ENCODE measurements at regions not wholly inside any gene's neighbourhood (a gene's known extent, or its start where the extent isn't known, plus 50 kb on each side); places are given as distances from the start of the nearest gene placed in this dataset.

GRCh38 chr9:78745331-78745730, 448.4 kb downstream of the PSAT1 start:
- DNase-seq = no peak

- DNase-seq = no peak
Measured at GRCh38 chr9:78746010-78746409, 449.1 kb downstream of the PSAT1 start.

GRCh38 chr9:78753039-78753438, 456.1 kb downstream of the PSAT1 start:
- DNase-seq = no peak

GRCh38 chr9:78756813-78757510, 460.0 kb downstream of the PSAT1 start:
- DNase-seq = no peak

- DNase-seq = no peak
Measured at GRCh38 chr9:78763424-78763823, 466.5 kb downstream of the PSAT1 start.

GRCh38 chr9:78765861-78766260, 468.9 kb downstream of the PSAT1 start:
- DNase-seq = no peak

- no peak for DNase-seq
Measured at GRCh38 chr9:78767490-78767889, 470.6 kb downstream of the PSAT1 start.

- no peak for DNase-seq
Measured at GRCh38 chr9:78769690-78770089, 472.8 kb downstream of the PSAT1 start.

DNA sequence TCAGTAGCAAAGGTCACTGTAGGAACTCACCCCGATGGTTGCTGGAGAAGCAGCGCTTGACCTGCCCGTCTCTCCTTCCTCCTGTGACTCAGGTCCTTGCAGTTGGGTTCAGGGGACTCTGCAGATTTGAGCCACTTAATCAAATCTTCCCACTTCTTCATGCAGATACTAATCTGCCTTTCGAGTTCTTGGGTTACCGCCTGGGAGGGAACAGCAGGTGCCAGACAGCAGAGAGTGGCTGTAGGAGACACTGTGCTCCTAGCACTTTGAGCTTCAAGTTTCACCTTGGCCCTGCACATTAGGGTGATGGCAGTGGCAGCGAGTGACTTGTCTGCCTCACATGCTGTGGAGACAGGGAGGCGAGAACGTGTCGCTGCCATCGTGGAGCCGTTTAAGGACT, 478.3 kb downstream of the PSAT1 start:
- DNase-seq = no peak

DNA sequence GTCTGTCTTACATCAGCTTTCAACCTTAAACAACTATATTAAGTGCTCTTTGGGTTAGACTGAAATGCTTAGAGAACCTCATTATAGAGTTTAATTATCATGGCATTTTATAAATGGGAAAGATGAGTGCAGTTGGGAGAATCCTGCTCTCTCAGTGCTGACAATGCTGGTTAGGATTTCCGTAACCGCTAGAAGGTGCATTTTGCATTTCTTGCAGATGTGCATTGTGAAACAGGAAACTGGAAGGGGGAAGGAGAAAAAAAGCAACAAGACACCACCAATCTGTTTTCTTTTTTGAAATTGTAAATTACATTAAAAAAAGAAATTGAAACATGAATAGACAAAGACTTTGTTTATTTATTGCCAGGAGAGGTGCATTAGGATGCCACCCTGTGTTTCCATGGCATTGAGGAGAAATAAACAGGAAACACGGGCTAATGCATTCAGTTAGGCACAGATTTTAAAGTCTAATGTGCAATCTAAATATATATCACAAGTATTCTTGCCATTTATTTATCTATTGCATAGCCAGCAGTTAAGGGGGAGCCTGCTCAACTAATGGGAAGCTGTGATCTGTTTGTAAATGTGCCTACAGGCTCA, 478.9 kb downstream of the PSAT1 start:
- no peak for DNase-seq

DNA sequence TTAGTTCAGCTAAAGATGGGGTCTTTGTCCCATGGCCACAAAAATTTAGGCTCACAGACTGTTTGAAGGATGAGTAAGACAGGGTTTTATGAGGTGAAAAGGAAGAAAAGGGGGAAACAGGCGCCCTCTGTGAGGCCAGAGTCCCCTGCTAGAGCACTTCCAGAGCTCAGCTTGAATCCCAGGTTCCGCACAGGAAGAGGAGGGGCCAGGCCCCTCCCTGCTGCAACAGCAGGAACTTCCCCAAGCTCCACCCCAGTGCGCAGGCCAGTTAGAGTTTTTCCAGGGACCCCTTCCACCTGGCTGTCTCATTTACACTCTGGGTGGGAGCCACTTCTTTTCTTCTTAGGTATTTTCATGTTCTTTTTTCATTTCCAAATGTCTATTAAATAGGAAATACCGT, 480.8 kb downstream of the PSAT1 start:
- DNase-seq = no peak

DNA sequence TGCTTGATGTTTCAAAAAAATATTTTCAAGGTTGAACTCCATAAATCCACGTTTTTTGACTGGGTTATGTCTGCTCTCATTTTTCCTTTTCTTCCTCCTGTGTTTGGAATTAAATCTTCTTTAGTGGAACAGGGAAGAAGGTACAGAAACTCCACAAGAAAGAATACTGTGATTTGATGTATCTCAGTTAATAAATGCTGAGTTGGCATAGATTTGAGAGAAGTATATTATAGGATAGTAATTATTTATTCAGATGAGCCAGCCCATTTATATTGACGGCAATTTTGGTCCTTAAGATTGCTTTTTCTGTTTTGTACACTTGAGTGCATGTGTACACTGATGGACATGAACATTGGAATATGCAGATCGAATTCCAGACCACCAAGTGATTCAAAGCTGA, 481.4 kb downstream of the PSAT1 start:
- DNase-seq = no peak

- DNase-seq = no peak
Measured at GRCh38 chr9:78778861-78779374, 482.0 kb downstream of the PSAT1 start.

GRCh38 chr9:78781681-78782080, 484.8 kb downstream of the PSAT1 start:
- DNase-seq = no peak

GRCh38 chr9:78782234-78782633, 485.3 kb downstream of the PSAT1 start:
- no peak for DNase-seq

DNA sequence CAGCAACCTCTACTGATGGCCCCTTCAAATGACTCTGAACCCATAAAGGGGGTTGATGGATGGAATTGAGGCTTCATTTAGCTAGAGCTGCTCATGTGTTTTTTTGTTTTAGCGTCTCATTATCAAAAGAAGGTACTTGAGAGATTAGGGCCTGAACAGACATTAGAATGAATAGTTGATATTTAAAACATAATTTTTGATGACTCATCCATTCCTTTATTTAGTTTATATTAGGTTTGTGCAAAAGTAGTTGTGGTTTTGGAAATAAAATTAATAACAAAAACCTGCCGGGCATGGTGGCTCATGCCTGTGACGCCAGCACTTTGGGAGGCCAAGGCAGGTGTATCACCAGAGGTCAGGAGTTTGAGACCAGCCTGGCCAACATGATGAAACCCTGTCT, 485.9 kb downstream of the PSAT1 start:
- no peak for DNase-seq

GRCh38 chr9:78783743-78784142, 486.8 kb downstream of the PSAT1 start:
- no peak for DNase-seq

DNA sequence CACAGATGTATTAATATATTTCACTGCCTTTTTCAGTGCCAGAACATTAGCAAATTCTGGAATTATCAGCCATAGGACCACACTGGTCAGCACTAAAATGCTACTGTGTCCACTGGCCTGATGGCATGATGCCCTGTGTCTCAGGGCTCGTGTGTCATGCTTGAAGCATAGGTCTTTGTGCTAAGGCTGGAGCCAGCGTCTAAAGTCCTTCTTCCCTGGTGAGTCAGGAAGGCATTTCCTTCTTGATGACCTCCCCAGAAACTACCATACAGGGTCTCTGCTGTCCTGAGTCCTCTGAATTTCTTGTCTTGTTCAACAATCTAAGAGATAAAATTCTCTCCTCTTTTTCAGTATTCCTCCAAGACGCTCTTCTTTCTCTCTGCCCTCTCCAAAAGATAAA, 489.9 kb downstream of the PSAT1 start:
- DNase-seq = no peak

- no peak for DNase-seq
Measured at GRCh38 chr9:78788101-78788500, 491.2 kb downstream of the PSAT1 start.

DNA sequence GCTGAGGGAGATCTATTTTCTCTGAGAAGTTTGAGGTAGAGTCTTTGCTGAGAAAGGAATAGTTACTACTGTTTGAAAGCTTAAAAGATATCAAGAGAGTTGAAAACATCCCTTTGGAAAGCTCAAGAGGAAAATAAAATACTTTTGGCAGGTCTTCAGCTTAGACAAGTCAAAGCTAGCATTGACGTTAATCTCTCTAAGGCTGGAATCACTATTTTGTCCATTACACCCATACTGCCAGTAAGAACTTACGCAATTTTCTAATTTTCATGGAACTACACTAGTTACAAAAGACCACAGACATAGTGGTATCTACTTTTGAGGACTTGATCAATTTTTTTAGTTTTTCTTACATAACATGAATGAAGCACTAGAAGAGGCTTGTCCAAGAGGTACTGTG, 494.9 kb downstream of the PSAT1 start:
- DNase-seq = no peak

GRCh38 chr9:78792745-78793144, 495.8 kb downstream of the PSAT1 start:
- DNase-seq = no peak

GRCh38 chr9:78805771-78806170, 508.8 kb downstream of the PSAT1 start:
- DNase-seq = no peak

DNA sequence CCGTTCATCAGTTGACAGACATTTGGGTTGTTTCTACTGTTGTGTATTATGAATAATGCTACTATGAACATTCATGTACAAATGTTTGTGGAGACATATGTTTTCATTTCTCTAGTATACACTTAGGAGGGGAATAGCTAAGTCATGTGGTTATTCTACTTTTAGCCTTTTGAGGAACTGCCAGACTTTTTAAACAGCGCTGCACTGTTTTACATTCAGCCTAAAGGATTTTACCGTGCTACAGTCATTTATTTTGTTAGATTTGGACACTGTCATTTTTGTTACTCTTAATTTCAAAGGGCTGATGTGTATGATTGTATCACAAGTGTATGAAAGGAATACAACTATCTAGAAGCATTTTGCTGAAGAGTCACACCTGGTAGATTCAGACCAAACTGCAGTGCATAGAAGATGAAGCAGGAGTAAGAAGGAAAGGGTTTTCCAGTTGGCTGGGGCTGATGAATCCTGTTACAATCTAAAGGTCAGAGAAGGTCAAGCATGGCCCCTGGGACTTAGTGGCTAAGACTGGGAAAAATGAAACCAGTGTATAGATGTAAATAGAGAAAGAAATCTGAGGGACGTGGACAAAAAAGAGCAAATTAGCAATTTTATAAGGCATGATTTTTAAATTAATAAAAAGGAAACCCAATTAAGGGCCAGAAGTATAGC, 509.7 kb downstream of the PSAT1 start:
- no peak for DNase-seq

DNA sequence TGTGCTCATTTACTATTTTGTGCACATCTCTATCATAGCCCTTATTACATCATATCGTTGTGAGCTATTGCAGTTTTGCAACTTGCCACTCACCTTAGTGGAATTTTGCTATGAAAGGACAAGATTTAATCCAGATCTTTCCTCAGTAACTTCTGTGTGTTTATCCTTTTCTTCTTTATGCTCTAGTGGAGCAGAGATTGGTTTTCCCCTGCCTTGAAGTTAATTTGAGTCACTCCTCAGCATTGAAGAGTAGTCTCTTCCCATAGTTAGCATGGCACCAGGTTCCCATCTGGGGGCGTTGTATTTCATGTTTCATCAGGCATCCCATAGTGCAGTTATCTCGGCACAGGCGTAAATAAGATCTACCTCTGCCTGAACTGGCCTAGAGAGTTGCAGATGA, 510.4 kb downstream of the PSAT1 start:
- DNase-seq = no peak

Measured in hippocampal formation (tissue), 2 donors.